Fibroblast of the aortic adventitia (primary cell): ENCODE measurements at regions not wholly inside any gene's neighbourhood (a gene's known extent, or its start where the extent isn't known, plus 50 kb on each side); places are given as distances from the start of the nearest gene placed in this dataset.

Source experiments
- DNase-seq: peaks from one replicate; pipeline ENCODE4 v3.0.0-alpha.2; 2010; ENCODE audit warnings: low read depth
- H3K4me3 ChIP-seq: 2 replicates; pipeline ENCODE4 v1.5.1; 2011; ENCODE audit warnings: low read depth, mild to moderate bottlenecking, control low read depth, low read length, moderate library complexity
- CTCF ChIP-seq: IDR thresholded peaks from 2 replicates; pipeline ENCODE4 v1.5.1; 2011; ENCODE audit warnings: mild to moderate bottlenecking, low read length, control low read depth, inconsistent platforms; ENCODE audit not compliant: insufficient read depth

DNA sequence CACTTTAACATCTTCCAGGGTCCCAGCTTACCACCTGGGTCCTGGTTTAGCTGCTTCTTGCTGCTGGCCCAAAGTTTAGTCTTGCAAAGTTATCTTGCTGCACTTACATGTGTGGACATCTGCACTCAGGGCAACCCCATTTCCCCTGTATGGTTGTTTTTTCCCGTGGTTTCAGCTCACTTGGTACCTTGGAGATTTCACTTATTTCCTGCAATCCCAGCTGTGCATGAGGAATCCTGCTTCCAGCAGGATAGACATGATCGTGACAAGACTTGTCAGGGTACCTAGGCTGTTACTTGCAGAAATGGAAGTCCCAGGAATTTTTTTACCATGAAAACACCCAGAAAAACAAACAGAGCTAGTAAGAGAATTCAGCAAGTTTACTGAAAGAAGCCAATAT lies 95.9 kb upstream of the LEP start:
- DNase-seq = no peak
- H3K4me3 ChIP-seq = no peak overlapping the region
- no peak for TF ChIP-seq CTCF

DNA sequence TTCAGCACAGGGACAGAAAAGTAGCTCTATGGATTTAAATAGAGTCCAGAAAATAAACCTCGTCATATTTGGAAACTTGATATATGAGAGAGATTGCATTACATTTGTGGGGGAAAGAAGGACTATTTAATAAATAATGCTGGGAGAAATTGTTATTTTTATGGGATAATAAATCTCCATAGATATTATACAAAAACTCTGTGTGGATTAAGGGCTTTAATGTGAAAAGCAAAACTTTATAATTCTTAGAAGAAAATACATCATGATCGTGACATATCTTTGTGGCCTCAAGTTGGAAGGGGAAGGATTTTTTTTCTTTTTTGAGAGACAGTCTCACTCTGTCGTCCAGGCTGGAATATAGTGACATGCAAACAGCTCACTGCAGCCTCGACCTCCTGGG lies 95.0 kb upstream of the LEP start:
- DNase-seq = no peak

GRCh38 chr7:128148676-128149075 lies 92.4 kb upstream of the LEP start:
- no peak for DNase-seq
- no peak for TF ChIP-seq CTCF
- no peak overlapping the region for H3K4me3 ChIP-seq

More for the DNA sequence above, 95.0 kb upstream of the LEP start:
- TF ChIP-seq CTCF = no peak
- H3K4me3 ChIP-seq = no peak overlapping the region

GRCh38 chr7:128150223-128150865 lies 90.7 kb upstream of the LEP start:
- no peak overlapping the region for H3K4me3 ChIP-seq
- no peak for TF ChIP-seq CTCF
- DNase-seq = no peak

- no peak for DNase-seq
- TF ChIP-seq CTCF = no peak
- no peak overlapping the region for H3K4me3 ChIP-seq
These were observed 89.4 kb upstream of the LEP start for GRCh38 chr7:128151635-128152034.

GRCh38 chr7:128152721-128153120 lies 88.4 kb upstream of the LEP start:
- no peak for TF ChIP-seq CTCF
- DNase-seq = no peak
- H3K4me3 ChIP-seq = no peak overlapping the region

DNA sequence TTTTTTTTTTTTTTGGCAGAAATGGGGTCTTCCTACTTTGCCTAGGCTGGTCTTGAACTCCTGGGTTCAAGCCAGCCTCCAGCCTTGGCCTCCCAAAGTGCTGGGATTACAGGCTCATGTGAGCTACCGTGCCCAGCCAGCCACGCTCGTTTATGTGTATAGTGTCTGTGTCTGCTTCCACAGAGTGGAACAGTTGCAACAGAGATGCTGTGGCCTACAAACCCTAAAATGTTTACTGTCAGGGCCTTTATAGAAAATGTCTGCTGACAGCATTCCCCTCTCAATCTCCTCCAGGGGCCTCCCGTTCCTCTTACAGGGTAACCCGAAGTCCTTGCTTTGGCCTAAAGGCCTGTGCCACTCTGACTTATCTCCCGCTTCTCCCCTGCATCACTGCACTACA lies 87.6 kb upstream of the LEP start:
- H3K4me3 ChIP-seq = no peak overlapping the region
- no peak for DNase-seq
- no peak for TF ChIP-seq CTCF
